Chondrocyte (in vitro differentiated cells): ENCODE measurements at regions not wholly inside any gene's neighbourhood (a gene's known extent, or its start where the extent isn't known, plus 50 kb on each side); places are given as distances from the start of the nearest gene placed in this dataset.

Source experiments
- DNase-seq: peaks from one replicate; pipeline ENCODE4 v3.0.0; 2021; ENCODE audit warnings: mixed read lengths, low spot score
- H3K27ac Mint-ChIP-seq: one replicate; pipeline ENCODE4 v1.8.0; 2021; ENCODE audit warnings: mild to moderate bottlenecking, moderate library complexity, mixed read lengths; ENCODE audit not compliant: unreplicated experiment
- H3K27me3 Mint-ChIP-seq: 2 replicates; pipeline ENCODE4 v1.8.0; 2021; ENCODE audit warnings: low read depth, mixed read lengths
- H3K36me3 Mint-ChIP-seq: 2 replicates; pipeline ENCODE4 v1.8.0; 2021; ENCODE audit warnings: low read depth, mixed read lengths
- H3K4me1 Mint-ChIP-seq: 2 replicates; pipeline ENCODE4 v1.8.0; 2021; ENCODE audit warnings: low read depth, mild to moderate bottlenecking, mixed read lengths
- H3K4me3 Mint-ChIP-seq: one replicate; pipeline ENCODE4 v1.8.0; 2021; ENCODE audit warnings: mild to moderate bottlenecking, moderate library complexity, mixed read lengths; ENCODE audit not compliant: unreplicated experiment
- H3K9me3 Mint-ChIP-seq: 2 replicates; pipeline ENCODE4 v1.8.0; 2021; ENCODE audit warnings: low read depth, mixed read lengths
- TF ChIP-seq, protein P1 (sequence below): fragments of 200-600 bp; sonication (generic); IDR thresholded peaks from 2 replicates; pipeline ENCODE4 v1.5.0; 2021; ENCODE audit warnings: antibody characterized with exemption, mild to moderate bottlenecking, moderate library complexity

DNA sequence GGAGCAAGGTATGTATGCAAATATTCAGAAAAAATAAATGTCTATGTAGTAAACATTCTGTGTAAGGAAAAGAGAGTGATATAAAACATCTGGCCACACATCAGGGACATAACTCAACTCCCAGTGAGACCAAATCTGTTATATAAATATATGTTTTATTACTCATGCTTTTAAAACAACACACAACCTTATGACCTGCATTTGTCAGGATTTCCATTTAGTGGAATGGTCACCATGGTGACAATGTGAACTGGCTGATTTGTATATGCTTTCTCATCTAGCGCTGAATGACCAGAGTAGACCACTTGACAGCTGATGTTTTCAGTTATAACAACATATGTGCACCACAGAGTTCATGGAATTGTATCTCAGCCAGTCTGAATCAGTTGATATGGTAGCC, 551.7 kb downstream of the HTR7 start:
- H3K9me3 Mint-ChIP-seq, result peaks cover 9% of the 10 kb centered on the region
- no peak overlapping the region for H3K4me3 Mint-ChIP-seq
- H3K4me1 Mint-ChIP-seq, result peaks cover 31% of the 10 kb centered on the region
- H3K27me3 Mint-ChIP-seq, result peaks cover 5% of the 10 kb centered on the region
- TF ChIP-seq, protein P1, sequence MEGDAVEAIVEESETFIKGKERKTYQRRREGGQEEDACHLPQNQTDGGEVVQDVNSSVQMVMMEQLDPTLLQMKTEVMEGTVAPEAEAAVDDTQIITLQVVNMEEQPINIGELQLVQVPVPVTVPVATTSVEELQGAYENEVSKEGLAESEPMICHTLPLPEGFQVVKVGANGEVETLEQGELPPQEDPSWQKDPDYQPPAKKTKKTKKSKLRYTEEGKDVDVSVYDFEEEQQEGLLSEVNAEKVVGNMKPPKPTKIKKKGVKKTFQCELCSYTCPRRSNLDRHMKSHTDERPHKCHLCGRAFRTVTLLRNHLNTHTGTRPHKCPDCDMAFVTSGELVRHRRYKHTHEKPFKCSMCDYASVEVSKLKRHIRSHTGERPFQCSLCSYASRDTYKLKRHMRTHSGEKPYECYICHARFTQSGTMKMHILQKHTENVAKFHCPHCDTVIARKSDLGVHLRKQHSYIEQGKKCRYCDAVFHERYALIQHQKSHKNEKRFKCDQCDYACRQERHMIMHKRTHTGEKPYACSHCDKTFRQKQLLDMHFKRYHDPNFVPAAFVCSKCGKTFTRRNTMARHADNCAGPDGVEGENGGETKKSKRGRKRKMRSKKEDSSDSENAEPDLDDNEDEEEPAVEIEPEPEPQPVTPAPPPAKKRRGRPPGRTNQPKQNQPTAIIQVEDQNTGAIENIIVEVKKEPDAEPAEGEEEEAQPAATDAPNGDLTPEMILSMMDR, result no peak
- peak overlapping the region; percentile 80 for H3K27ac Mint-ChIP-seq
- no peaks in the 10 kb centered on the region for H3K36me3 Mint-ChIP-seq
- no peak for DNase-seq

- no peak overlapping the region for H3K27ac Mint-ChIP-seq
- H3K27me3 Mint-ChIP-seq, result peaks cover 2% of the 10 kb centered on the region
- peaks cover 9% of the 10 kb centered on the region for H3K9me3 Mint-ChIP-seq
- no peaks in the 10 kb centered on the region for H3K36me3 Mint-ChIP-seq
- H3K4me1 Mint-ChIP-seq, result peaks cover 31% of the 10 kb centered on the region
- TF ChIP-seq, protein P1, result no peak
- H3K4me3 Mint-ChIP-seq, result no peak overlapping the region
- no peak for DNase-seq
These were observed 549.6 kb downstream of the HTR7 start for GRCh38 chr10:90308223-90308622.

- H3K36me3 Mint-ChIP-seq, result no peaks in the 10 kb centered on the region
- TF ChIP-seq, protein P1, result no peak
- H3K4me3 Mint-ChIP-seq, result no peak overlapping the region
- no peak overlapping the region for H3K27ac Mint-ChIP-seq
- no peak for DNase-seq
- H3K4me1 Mint-ChIP-seq, result peaks cover 6% of the 10 kb centered on the region
- H3K27me3 Mint-ChIP-seq, result peaks cover 2% of the 10 kb centered on the region
- peaks cover 7% of the 10 kb centered on the region for H3K9me3 Mint-ChIP-seq
These were observed 544.1 kb downstream of the HTR7 start for GRCh38 chr10:90313576-90314325.

DNA sequence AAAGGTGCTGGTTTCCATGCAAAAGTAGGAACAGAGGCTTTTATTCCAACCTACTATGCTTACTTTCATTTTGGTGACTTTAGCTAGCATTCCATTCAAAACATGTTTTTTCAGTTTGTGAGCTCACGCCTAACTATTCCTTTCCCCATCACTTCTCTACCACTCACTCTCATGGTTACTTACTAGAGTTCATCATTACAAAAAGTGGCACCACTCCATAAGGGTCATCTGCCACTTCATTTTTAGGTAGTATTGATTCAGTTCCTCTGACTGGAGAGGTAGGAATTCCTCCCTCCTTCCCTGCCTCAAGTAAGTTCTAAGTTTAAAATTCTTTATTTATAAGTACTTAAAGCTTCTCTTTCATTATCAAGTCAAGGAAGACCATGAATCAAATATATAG, 543.1 kb downstream of the HTR7 start:
- H3K9me3 Mint-ChIP-seq, result no peaks in the 10 kb centered on the region
- no peak for DNase-seq
- H3K4me1 Mint-ChIP-seq, result peaks cover 13% of the 10 kb centered on the region
- no peak overlapping the region for H3K27ac Mint-ChIP-seq
- TF ChIP-seq, protein P1, result no peak
- no peak overlapping the region for H3K4me3 Mint-ChIP-seq
- H3K36me3 Mint-ChIP-seq, result no peaks in the 10 kb centered on the region
- H3K27me3 Mint-ChIP-seq, result peaks cover 2% of the 10 kb centered on the region

DNA sequence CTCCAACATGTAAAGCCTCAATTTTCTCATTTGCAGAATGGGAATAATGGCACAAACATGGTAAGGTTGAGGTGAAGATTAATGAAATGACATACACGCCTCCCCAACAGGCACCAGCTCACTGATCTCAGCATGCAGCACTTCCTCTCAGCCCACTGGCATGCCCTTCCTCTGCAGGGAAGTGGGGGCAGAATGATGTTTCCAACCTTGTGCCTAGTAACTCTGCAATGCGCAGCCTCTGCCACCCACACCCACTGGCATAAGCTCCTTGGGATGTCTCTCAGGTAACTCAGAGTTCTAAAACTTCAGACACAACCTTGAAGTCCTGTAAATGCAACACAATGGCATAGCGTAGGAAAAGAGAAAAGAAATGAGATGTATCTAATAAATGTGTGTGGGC, 540.7 kb downstream of the HTR7 start:
- Mint-ChIP-seq H3K4me3 (no peak overlapping the region), H3K9me3 (no peaks in the 10 kb centered on the region), H3K4me1 (peaks cover 13% of the 10 kb centered on the region), H3K27me3 (peaks cover 2% of the 10 kb centered on the region), H3K27ac (no peak overlapping the region), H3K36me3 (no peaks in the 10 kb centered on the region)
- no peak for DNase-seq
- TF ChIP-seq, protein P1, result no peak
